ENCODE measurements at regions not wholly inside any gene's neighbourhood (a gene's known extent, or its start where the extent isn't known, plus 50 kb on each side); places are given as distances from the start of the nearest gene placed in this dataset.

DNA sequence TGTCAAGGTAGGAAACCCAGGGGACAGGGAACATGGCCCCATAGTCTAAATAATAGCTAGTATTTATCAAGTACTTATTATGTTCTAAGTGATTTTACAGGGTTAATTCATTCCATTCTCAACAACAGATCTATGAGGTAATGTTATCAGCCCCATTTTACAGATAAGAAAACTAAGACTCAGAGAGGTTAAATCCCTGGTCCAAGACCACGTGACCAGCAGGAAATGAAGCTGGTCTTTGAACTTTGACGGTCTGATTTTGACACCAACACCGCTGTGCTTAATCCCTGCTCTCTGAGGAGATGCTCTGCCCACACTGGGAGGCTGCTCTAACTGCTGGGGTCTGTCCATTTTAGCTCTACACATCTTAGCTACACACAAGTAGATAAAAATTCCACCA is 253.5 kb downstream of the SPTSSA start:
- no peak overlapping the region for H3K27ac ChIP-seq (ENCODE audit: low read depth, low read length)
- H3K36me3 ChIP-seq (ENCODE audit: insufficient read depth, low read length) = no peaks in the 10 kb centered on the region
- H3K4me1 ChIP-seq (ENCODE audit: insufficient read depth, low read length) = no peaks in the 10 kb centered on the region
- H3K9me3 ChIP-seq (ENCODE audit: low read length) = no peaks in the 10 kb centered on the region
- no peak overlapping the region for H3K4me3 ChIP-seq (ENCODE audit: low read depth in 1 of 2, low read length in 2 of 2)
- H3K27me3 ChIP-seq (ENCODE audit: control insufficient read depth in 1 of 2, insufficient read depth in 2 of 2, low read length in 2 of 2) = no peaks in the 10 kb centered on the region
- H3K9ac ChIP-seq (ENCODE audit: low read length) = no peak overlapping the region

DNA sequence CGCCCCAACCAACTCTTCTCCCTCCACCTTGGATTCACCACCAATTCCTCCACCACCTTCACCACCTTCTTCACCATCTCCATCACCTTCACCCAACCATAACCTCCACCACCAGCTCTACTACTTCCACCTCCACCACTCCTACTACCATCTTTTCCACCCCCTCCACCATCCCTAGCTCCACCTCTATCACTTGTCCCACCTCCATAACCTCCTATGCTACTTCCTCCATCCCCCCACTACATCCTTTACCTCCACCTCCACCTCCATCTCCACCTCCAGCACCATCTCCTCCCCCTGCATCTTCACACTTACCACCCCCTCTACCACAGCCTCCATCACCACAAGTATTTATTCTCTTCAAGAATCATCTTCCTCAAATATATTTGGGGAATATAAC is 254.9 kb upstream of the EGLN3 start:
- Histone ChIP-seq H3K4me1 (ENCODE audit: insufficient read depth, low read length) (no peaks in the 10 kb centered on the region), H3K27me3 (ENCODE audit: control insufficient read depth in 1 of 2, insufficient read depth in 2 of 2, low read length in 2 of 2) (no peaks in the 10 kb centered on the region), H3K9me3 (ENCODE audit: low read length) (no peaks in the 10 kb centered on the region), H3K4me3 (ENCODE audit: low read depth in 1 of 2, low read length in 2 of 2) (no peak overlapping the region), H3K36me3 (ENCODE audit: insufficient read depth, low read length) (no peaks in the 10 kb centered on the region), H3K9ac (ENCODE audit: low read length) (no peak overlapping the region), H3K27ac (ENCODE audit: low read depth, low read length) (no peak overlapping the region)

DNA sequence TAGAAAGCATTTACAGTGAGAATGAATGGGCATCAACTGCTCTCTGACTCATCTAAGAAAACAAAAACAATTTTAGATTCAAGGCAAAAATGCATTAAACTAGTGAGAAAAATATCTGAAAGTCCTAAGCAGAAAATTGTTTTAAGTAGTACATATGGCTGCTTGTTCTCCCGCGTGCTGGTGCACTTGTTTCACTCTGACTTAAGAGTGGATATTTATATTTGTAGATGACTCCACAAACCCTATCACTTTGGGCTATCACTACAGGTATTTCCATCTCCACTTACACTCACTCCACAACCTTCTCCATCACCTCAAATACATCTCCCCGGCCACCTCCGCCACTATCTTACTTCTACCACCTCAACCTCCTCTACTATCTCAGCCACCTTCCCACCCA is 253.9 kb upstream of the EGLN3 start:
- Histone ChIP-seq H3K27me3 (ENCODE audit: control insufficient read depth in 1 of 2, insufficient read depth in 2 of 2, low read length in 2 of 2) (no peaks in the 10 kb centered on the region), H3K36me3 (ENCODE audit: insufficient read depth, low read length) (no peaks in the 10 kb centered on the region), H3K4me3 (ENCODE audit: low read depth in 1 of 2, low read length in 2 of 2) (no peak overlapping the region), H3K4me1 (ENCODE audit: insufficient read depth, low read length) (no peaks in the 10 kb centered on the region), H3K9me3 (ENCODE audit: low read length) (no peaks in the 10 kb centered on the region), H3K9ac (ENCODE audit: low read length) (no peak overlapping the region), H3K27ac (ENCODE audit: low read depth, low read length) (no peak overlapping the region)

DNA sequence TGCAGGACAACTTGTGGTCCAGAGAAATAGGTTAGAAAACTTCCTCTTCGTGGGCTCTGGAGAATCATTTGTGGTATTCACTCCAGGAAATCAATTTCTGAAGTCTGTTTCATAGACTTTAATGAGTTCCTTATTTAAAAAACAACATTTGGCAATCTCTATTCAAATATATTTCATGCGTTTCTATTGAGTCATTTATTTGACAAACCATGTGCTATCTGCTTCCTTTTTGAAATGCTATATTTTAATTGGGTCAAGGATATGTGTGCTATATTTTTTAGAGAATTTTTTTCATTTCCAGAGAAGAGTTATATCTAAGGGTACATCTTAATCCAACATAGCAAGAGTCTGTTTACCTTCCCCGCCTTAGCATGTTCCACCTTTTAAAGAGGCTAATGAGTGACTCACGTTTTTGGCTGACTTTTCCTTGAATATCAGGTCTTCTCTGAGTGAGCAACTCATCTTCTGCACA is 252.4 kb upstream of the EGLN3 start:
- H3K4me3 ChIP-seq (ENCODE audit: low read depth in 1 of 2, low read length in 2 of 2) = no peak overlapping the region
- no peaks in the 10 kb centered on the region for H3K36me3 ChIP-seq (ENCODE audit: insufficient read depth, low read length)

DNA sequence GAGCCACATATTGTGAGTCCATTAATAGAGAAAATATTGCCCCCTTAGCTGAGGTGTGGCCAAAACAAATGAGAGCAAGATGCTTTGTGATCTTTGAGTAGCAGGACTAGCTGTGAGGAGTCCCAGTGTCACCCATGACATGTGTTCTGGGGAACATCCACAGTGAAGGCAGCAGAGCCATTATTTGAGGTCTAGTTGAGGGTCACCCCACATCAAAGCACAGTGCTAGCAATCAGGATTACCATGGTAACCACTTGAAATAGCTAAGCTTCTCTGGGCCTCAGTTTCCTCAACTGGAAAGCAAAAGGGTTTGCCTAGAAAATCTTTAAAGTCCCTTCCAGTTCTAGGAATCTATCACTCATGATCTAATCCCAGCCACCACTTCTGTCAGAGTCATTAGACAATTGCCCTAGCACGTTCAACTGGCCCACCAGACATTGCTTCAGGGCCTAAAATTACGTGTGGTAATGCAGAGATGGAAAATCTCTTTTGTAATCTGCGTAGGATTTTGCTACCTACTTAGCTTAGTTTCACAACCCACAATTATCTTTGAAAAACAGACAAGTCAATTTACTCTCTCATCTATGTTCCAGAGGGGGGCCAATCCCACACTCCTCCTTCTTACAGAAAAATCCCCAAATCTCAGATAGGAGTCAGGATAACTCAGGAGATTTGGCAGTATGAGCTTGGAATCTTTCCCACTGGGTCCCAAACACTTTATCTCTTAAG is 251.2 kb upstream of the EGLN3 start:
- no peaks in the 10 kb centered on the region for H3K36me3 ChIP-seq (ENCODE audit: insufficient read depth, low read length)
- no peaks in the 10 kb centered on the region for H3K27me3 ChIP-seq (ENCODE audit: control insufficient read depth in 1 of 2, insufficient read depth in 2 of 2, low read length in 2 of 2)
- H3K9me3 ChIP-seq (ENCODE audit: low read length) = no peaks in the 10 kb centered on the region
- no peak overlapping the region for H3K4me3 ChIP-seq (ENCODE audit: low read depth in 1 of 2, low read length in 2 of 2)
- no peaks in the 10 kb centered on the region for H3K4me1 ChIP-seq (ENCODE audit: insufficient read depth, low read length)
- H3K27ac ChIP-seq (ENCODE audit: low read depth, low read length) = no peak overlapping the region
- no peak overlapping the region for H3K9ac ChIP-seq (ENCODE audit: low read length)

More for the DNA sequence above, 252.4 kb upstream of the EGLN3 start:
- Histone ChIP-seq H3K27ac (ENCODE audit: low read depth, low read length) (no peak overlapping the region), H3K4me1 (ENCODE audit: insufficient read depth, low read length) (no peaks in the 10 kb centered on the region), H3K9ac (ENCODE audit: low read length) (no peak overlapping the region), H3K27me3 (ENCODE audit: control insufficient read depth in 1 of 2, insufficient read depth in 2 of 2, low read length in 2 of 2) (no peaks in the 10 kb centered on the region), H3K9me3 (ENCODE audit: low read length) (no peaks in the 10 kb centered on the region)

DNA sequence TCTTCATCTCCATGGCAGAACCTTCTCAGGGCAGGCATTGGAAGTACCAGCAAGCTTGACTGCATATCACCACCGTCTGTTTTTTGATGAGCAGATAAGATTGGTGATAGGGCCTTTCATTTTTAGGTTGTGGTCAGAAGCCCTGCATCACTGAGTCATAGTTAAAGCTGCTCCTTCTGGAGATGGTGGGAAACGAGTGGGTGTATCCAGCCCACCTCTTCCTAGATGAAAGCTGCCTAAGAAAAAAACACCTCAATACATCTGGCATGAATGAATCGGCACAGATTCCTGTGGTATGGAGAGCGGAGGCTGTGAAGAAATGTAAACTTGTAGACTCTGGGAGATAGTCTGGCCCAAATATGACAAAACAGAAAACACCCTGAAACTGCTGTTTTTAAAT is 248.7 kb upstream of the EGLN3 start:
- Histone ChIP-seq H3K4me3 (ENCODE audit: low read depth in 1 of 2, low read length in 2 of 2) (no peak overlapping the region), H3K27me3 (ENCODE audit: control insufficient read depth in 1 of 2, insufficient read depth in 2 of 2, low read length in 2 of 2) (no peaks in the 10 kb centered on the region), H3K9ac (ENCODE audit: low read length) (no peak overlapping the region), H3K9me3 (ENCODE audit: low read length) (no peaks in the 10 kb centered on the region), H3K36me3 (ENCODE audit: insufficient read depth, low read length) (no peaks in the 10 kb centered on the region), H3K4me1 (ENCODE audit: insufficient read depth, low read length) (no peaks in the 10 kb centered on the region), H3K27ac (ENCODE audit: low read depth, low read length) (no peak overlapping the region)

DNA sequence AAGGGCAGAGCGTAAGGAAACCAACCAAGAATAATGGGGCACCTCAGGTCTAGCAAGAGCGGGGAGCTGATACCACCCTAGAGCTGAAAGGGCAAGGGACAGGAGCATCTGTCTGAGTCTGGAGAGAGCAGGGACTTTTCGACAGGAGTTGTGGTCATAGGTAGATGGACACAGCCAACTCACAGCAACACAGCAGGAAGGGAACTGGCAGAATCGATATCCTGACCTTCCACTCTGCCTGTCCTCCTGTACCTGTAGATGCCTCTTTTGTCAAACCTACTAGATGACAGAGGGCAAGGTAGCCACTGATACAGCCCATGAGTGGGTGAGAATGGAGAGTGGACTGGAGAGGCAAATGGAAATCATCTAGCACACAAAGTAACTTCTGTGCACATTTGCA is 247.2 kb upstream of the EGLN3 start:
- no peak overlapping the region for H3K4me3 ChIP-seq (ENCODE audit: low read depth in 1 of 2, low read length in 2 of 2)
- H3K27ac ChIP-seq (ENCODE audit: low read depth, low read length) = no peak overlapping the region
- H3K27me3 ChIP-seq (ENCODE audit: control insufficient read depth in 1 of 2, insufficient read depth in 2 of 2, low read length in 2 of 2) = no peaks in the 10 kb centered on the region
- H3K36me3 ChIP-seq (ENCODE audit: insufficient read depth, low read length) = no peaks in the 10 kb centered on the region
- H3K4me1 ChIP-seq (ENCODE audit: insufficient read depth, low read length) = no peaks in the 10 kb centered on the region
- no peaks in the 10 kb centered on the region for H3K9me3 ChIP-seq (ENCODE audit: low read length)
- no peak overlapping the region for H3K9ac ChIP-seq (ENCODE audit: low read length)

DNA sequence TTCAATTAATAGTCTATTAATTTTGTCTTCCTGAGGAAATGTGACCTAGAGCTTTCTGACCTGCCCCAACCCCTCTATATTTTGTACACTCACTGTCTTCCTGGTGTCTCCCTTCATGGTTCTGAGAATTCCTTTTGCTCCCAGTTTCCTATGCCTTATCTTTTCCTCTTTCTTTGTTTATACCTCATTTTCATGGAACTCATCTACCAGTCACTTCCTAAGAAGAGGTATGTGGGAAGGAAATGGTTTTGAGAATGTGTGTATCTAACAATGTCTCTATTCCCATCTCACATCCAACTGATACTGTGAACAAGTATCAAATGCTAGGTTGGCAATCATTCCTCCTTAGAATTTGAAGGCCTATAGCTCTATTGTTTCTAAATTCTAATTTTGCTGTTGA is 245.1 kb upstream of the EGLN3 start:
- Histone ChIP-seq H3K4me1 (ENCODE audit: insufficient read depth, low read length) (no peaks in the 10 kb centered on the region), H3K4me3 (ENCODE audit: low read depth in 1 of 2, low read length in 2 of 2) (no peak overlapping the region), H3K27me3 (ENCODE audit: control insufficient read depth in 1 of 2, insufficient read depth in 2 of 2, low read length in 2 of 2) (no peaks in the 10 kb centered on the region), H3K36me3 (ENCODE audit: insufficient read depth, low read length) (no peaks in the 10 kb centered on the region), H3K27ac (ENCODE audit: low read depth, low read length) (no peak overlapping the region), H3K9ac (ENCODE audit: low read length) (no peak overlapping the region), H3K9me3 (ENCODE audit: low read length) (no peaks in the 10 kb centered on the region)

DNA sequence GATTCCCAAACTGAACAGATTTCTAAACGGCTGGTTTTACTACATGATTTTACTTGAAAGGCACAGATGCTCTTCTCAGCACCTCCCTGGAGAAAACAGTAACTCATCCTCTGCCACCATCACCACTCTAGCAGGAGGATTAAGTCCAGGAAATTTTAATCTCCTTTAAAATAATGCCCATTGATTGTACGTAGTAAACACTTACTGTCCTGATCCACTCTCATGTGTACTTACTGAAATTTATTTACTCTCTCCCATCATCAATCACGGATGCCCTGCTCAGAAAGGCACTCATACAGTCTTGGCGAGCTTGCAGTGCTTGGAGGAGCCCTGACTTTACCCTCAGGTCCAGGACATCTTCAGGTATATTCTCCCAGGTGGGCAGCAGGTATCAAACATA is 239.8 kb upstream of the EGLN3 start:
- no peak overlapping the region for H3K9ac ChIP-seq (ENCODE audit: low read length)
- no peaks in the 10 kb centered on the region for H3K36me3 ChIP-seq (ENCODE audit: insufficient read depth, low read length)
- no peak overlapping the region for H3K4me3 ChIP-seq (ENCODE audit: low read depth in 1 of 2, low read length in 2 of 2)
- H3K27me3 ChIP-seq (ENCODE audit: control insufficient read depth in 1 of 2, insufficient read depth in 2 of 2, low read length in 2 of 2) = no peaks in the 10 kb centered on the region
- no peaks in the 10 kb centered on the region for H3K9me3 ChIP-seq (ENCODE audit: low read length)
- H3K27ac ChIP-seq (ENCODE audit: low read depth, low read length) = no peak overlapping the region
- no peaks in the 10 kb centered on the region for H3K4me1 ChIP-seq (ENCODE audit: insufficient read depth, low read length)

DNA sequence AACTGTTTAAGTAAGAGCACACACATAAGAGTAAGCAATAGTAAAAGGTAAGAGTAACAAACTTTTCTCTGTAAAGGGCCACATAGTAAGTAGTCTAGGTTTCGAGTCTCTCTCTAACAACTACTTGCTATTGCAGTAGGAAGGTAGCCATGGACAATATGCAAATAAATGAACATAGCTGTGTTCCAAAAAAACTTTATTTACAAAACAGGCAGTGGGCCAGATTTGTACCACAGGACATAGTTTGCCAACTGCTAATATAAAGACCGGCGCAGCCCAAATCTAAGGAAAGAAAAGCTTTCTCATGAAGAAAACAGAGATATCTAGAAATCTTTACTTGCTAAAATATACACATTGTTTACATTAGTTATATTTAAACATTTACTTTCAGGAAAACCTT is 239.0 kb upstream of the EGLN3 start:
- Histone ChIP-seq H3K27me3 (ENCODE audit: control insufficient read depth in 1 of 2, insufficient read depth in 2 of 2, low read length in 2 of 2) (no peaks in the 10 kb centered on the region), H3K9me3 (ENCODE audit: low read length) (no peaks in the 10 kb centered on the region), H3K36me3 (ENCODE audit: insufficient read depth, low read length) (no peaks in the 10 kb centered on the region), H3K27ac (ENCODE audit: low read depth, low read length) (no peak overlapping the region), H3K4me1 (ENCODE audit: insufficient read depth, low read length) (no peaks in the 10 kb centered on the region), H3K4me3 (ENCODE audit: low read depth in 1 of 2, low read length in 2 of 2) (no peak overlapping the region), H3K9ac (ENCODE audit: low read length) (no peak overlapping the region)

DNA sequence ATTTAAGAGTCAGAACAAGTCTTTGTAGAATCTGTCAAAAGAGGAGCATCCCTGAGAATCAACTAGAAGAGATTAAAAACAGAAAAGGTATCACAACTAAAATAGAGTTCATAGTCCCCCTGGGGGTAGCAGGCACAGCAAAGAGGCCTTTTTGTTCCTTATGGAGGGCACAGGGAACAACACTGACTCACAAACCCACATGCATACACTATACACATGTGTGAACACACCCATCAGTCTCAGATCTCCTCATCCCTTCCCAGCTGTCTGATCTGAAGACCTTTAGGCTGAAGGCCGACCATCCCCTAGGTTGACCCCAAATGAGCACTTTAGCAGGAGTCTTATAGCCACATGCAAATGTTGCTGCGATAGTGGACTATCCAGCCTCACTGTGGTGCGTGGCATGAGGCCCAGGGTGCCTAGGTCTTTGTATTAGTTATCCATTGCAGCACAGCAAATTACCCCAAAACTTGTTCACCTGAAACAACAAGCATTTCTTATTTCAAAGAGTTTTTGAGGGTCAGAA is 236.7 kb upstream of the EGLN3 start:
- Histone ChIP-seq H3K36me3 (ENCODE audit: insufficient read depth, low read length) (no peaks in the 10 kb centered on the region), H3K9ac (ENCODE audit: low read length) (no peak overlapping the region), H3K4me1 (ENCODE audit: insufficient read depth, low read length) (no peaks in the 10 kb centered on the region), H3K4me3 (ENCODE audit: low read depth in 1 of 2, low read length in 2 of 2) (no peak overlapping the region), H3K27ac (ENCODE audit: low read depth, low read length) (no peak overlapping the region), H3K9me3 (ENCODE audit: low read length) (no peaks in the 10 kb centered on the region), H3K27me3 (ENCODE audit: control insufficient read depth in 1 of 2, insufficient read depth in 2 of 2, low read length in 2 of 2) (no peaks in the 10 kb centered on the region)

DNA sequence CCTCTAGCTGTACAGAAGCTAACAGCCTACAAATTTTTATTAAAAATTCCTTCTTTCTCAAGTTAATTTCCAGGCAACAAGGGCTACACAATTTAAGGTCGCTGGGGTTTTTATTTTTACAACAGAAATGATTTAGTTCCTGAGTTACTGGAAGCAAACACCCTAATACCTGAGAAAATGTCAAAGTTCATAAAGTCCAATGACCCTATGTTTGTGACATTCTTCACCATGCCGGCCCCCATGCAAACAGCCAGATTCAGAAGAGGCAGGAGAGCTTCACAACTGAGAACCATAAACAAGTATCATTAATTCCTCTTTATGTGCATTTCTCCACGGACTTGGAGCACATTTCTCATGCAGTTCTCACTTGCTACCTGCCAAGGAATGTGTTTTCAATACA is 236.2 kb upstream of the EGLN3 start:
- Histone ChIP-seq H3K27ac (ENCODE audit: low read depth, low read length) (no peak overlapping the region), H3K4me3 (ENCODE audit: low read depth in 1 of 2, low read length in 2 of 2) (no peak overlapping the region), H3K9ac (ENCODE audit: low read length) (no peak overlapping the region), H3K4me1 (ENCODE audit: insufficient read depth, low read length) (no peaks in the 10 kb centered on the region), H3K27me3 (ENCODE audit: control insufficient read depth in 1 of 2, insufficient read depth in 2 of 2, low read length in 2 of 2) (no peaks in the 10 kb centered on the region), H3K36me3 (ENCODE audit: insufficient read depth, low read length) (no peaks in the 10 kb centered on the region), H3K9me3 (ENCODE audit: low read length) (no peaks in the 10 kb centered on the region)

Measured in muscle layer of colon (tissue), 2 donors.